Lung (tissue), 11 donors: ENCODE measurements at regions not wholly inside any gene's neighbourhood (a gene's known extent, or its start where the extent isn't known, plus 50 kb on each side); places are given as distances from the start of the nearest gene placed in this dataset.
"Not testable (repeated sequence)": the region's sequence is repeated elsewhere in the genome, so short reads cannot be mapped to it uniquely, and the experiment has no call there.

ENCODE experiments used
- ATAC-seq: fragments of 200-7000 bp; cut with Tn5 transposase; one replicate; pipeline ENCODE4 v1.9.1; 2020; ENCODE audit warnings: moderate number of reproducible peaks; ENCODE audit not compliant: insufficient read depth, low FRiP score
- DNase-seq, 3 donors: peaks; one replicate each; pipeline ENCODE4 v3.0.0-alpha.2; 2013 to 2017
- H3K27ac ChIP-seq, 2 donors: one replicate each; pipeline ENCODE4 v1.5.1; 2013; ENCODE audit warnings: mild to moderate bottlenecking in 2 of 2, moderate library complexity in 2 of 2, control low read depth in 1 of 2, inconsistent platforms in 1 of 2, low read depth in 1 of 2, low read length in 1 of 2
- H3K27me3 ChIP-seq, 3 donors: one replicate each; pipeline ENCODE4 v1.5.1; 2013; ENCODE audit warnings: low read length in 2 of 3; ENCODE audit not compliant: control insufficient read depth in 3 of 3, insufficient read depth in 3 of 3
- H3K36me3 ChIP-seq, 4 donors: one replicate each; pipeline ENCODE4 v1.5.1; 2013; ENCODE audit warnings: low read length in 4 of 4, mild to moderate bottlenecking in 1 of 4, moderate library complexity in 1 of 4; ENCODE audit not compliant: control insufficient read depth in 4 of 4, insufficient read depth in 4 of 4
- H3K4me1 ChIP-seq, 5 donors: one replicate each; pipeline ENCODE4 v1.5.1; 2013; ENCODE audit warnings: low read length in 5 of 5, mild to moderate bottlenecking in 2 of 5, moderate library complexity in 1 of 5; ENCODE audit not compliant: control insufficient read depth in 5 of 5, insufficient read depth in 5 of 5
- H3K4me3 ChIP-seq: one replicate; pipeline ENCODE4 v1.5.1; 2013; ENCODE audit warnings: mild to moderate bottlenecking, control low read depth, moderate library complexity
- H3K9ac ChIP-seq, 2 donors: one replicate each; pipeline ENCODE4 v1.5.1; 2013; ENCODE audit warnings: low read length in 2 of 2, control low read depth in 1 of 2; ENCODE audit not compliant: insufficient read depth in 1 of 2
- H3K9me3 ChIP-seq, 4 donors: one replicate each; pipeline ENCODE4 v1.5.1; 2013; ENCODE audit warnings: low read length in 3 of 4, mild to moderate bottlenecking in 1 of 4, moderate library complexity in 1 of 4; ENCODE audit not compliant: control insufficient read depth in 4 of 4, insufficient read depth in 3 of 4
- WGBS, 2 donors: extraction: QIAGEN DNeasy Blood & Tissue Kit; methylation state at CpG; one replicate each; pipeline ENCODE4 v1.1.7; 2013; 5-methylcytosine and 5-hydroxymethylcytosine counted together
- TF ChIP-seq, protein P1 (sequence below): IDR thresholded peaks from 2 replicates; pipeline ENCODE4 v1.5.1; 2012; ENCODE audit warnings: mild to moderate bottlenecking; ENCODE audit errors: control extremely low read depth, extremely low read depth
- donor health status: control.
- donor health status: control.
- donor health status: Bipolar disorder and iron deficiency.
- donor health status: healthy.
- donor health status: DM: yes; HTN: yes; CAD: no.

DNA sequence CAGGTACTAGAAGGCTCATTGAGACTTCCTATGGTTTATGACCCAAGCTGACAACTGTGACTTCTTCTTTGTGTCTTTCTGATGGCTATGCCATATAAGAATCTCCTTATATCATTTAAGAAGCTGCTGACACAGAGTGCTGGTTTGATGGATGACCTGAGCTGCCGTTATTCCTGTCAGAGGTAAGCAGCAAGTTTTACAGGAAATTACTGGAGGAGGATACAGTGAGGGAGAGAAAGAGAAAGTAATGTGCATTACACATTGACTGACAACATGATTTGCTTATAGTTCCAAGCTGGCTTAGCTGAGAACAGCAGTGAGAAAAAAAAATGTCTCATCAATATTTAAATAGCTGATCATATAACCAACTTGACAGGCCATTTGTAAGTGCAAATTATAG is 981.4 kb downstream of the FSCB start:
- WGBS, 2 donors: 8 to 27% methylated on average over 1 of the region's 1 CpG
- TF ChIP-seq, protein P1, sequence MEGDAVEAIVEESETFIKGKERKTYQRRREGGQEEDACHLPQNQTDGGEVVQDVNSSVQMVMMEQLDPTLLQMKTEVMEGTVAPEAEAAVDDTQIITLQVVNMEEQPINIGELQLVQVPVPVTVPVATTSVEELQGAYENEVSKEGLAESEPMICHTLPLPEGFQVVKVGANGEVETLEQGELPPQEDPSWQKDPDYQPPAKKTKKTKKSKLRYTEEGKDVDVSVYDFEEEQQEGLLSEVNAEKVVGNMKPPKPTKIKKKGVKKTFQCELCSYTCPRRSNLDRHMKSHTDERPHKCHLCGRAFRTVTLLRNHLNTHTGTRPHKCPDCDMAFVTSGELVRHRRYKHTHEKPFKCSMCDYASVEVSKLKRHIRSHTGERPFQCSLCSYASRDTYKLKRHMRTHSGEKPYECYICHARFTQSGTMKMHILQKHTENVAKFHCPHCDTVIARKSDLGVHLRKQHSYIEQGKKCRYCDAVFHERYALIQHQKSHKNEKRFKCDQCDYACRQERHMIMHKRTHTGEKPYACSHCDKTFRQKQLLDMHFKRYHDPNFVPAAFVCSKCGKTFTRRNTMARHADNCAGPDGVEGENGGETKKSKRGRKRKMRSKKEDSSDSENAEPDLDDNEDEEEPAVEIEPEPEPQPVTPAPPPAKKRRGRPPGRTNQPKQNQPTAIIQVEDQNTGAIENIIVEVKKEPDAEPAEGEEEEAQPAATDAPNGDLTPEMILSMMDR: no peak

DNA sequence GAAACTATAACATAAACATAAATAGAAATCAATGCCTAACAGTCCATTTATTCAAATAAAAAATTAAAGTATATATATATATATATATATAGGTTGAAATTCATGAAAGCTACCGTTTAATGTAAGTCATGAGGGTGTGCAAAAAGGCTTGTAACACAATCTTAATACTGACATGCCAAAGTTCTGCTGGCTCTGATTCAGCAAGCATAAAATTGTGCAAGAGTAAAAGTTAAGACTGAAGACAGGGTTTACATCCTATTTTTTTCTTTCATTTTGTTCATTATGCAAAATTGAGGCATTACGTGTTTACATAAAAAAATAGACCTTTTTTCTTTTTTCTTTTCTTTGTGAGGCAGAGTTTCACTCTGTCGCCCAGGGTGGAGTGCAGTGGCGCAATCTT is 984.2 kb downstream of the FSCB start:
- Histone ChIP-seq H3K9me3 (no peaks in the 10 kb centered on the region), H3K4me3 (no peak overlapping the region), H3K9ac (no peak overlapping the region), H3K27ac (no peak overlapping the region), H3K4me1 (peaks cover 0 to 20% (median 0%) of the 10 kb centered on the region in 5 donors), H3K36me3 (no peaks in the 10 kb centered on the region), H3K27me3 (no peaks in the 10 kb centered on the region)
- ATAC-seq (no peak), DNase-seq (peak; percentile 71 to 95 (median 90))
- TF ChIP-seq, protein P1: no peak
- WGBS, 2 donors: 76 to 77% methylated on average over 4 of the region's 4 CpGs

More for the DNA sequence above, 981.4 kb downstream of the FSCB start:
- H3K27ac ChIP-seq: no peak overlapping the region
- H3K27me3 ChIP-seq: no peaks in the 10 kb centered on the region
- H3K9me3 ChIP-seq: no peaks in the 10 kb centered on the region
- no peak overlapping the region for H3K4me3 ChIP-seq
- H3K9ac ChIP-seq: no peak overlapping the region
- no peaks in the 10 kb centered on the region for H3K36me3 ChIP-seq
- ATAC-seq (no peak), DNase-seq (no peak)
- H3K4me1 ChIP-seq: peaks cover 0 to 20% (median 0%) of the 10 kb centered on the region in 5 donors

DNA sequence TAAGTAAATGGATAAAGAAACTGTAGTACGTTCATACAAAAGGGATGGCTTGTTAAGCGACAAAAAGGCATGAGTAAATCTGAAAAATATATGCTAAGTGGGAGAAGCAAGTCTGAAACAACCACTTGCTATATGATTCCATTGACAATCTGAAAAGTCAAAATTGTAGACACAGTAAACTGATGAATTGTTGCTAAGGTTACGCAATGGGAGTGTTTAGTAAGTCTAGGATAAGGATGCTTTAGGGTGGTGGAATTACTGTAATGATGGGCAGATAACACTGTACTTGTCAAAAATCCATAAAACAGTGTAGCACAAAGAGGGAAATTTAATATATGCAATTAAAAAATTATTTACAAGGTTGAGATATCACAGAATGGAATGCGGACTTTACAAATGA is 984.9 kb downstream of the FSCB start:
- ATAC-seq (no peak), DNase-seq (peak in 2 of 3 donors; percentile 26 to 30)
- WGBS, 2 donors: 91 to 94% methylated on average over 4 of the region's 4 CpGs
- Histone ChIP-seq H3K27me3 (no peaks in the 10 kb centered on the region), H3K4me3 (no peak overlapping the region), H3K36me3 (no peaks in the 10 kb centered on the region), H3K4me1 (peaks cover 0 to 16% (median 0%) of the 10 kb centered on the region in 5 donors), H3K9ac (no peak overlapping the region), H3K27ac (no peak overlapping the region), H3K9me3 (no peaks in the 10 kb centered on the region)
- TF ChIP-seq, protein P1: no peak

DNA sequence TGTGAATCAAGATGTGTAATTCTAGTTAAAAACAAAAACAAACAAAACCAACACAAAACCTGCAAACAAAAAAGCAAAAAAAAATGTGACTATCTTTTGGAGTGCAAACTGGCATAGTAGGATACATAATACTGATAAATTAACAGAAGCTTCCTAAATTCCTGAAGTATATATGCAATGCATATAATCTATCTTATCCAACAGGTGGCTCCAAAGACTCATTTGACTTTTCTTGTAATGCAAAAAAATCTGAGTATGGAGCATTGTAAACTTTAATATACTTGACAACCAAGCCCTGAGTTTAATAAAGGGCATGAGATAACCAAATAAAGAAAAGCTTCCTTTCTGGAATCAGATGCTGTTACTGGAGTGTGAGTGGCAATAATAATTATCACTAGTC is 1003.6 kb downstream of the FSCB start:
- no peak for ATAC-seq
- Histone ChIP-seq H3K27me3 (no peaks in the 10 kb centered on the region), H3K36me3 (no peaks in the 10 kb centered on the region), H3K9ac (no peak overlapping the region), H3K4me3 (no peak overlapping the region), H3K9me3 (no peaks in the 10 kb centered on the region), H3K27ac (no peak overlapping the region), H3K4me1 (no peaks in the 10 kb centered on the region)
- DNase-seq: peak in 2 of 3 donors; percentile 26 to 46
- TF ChIP-seq, protein P1: no peak

DNA sequence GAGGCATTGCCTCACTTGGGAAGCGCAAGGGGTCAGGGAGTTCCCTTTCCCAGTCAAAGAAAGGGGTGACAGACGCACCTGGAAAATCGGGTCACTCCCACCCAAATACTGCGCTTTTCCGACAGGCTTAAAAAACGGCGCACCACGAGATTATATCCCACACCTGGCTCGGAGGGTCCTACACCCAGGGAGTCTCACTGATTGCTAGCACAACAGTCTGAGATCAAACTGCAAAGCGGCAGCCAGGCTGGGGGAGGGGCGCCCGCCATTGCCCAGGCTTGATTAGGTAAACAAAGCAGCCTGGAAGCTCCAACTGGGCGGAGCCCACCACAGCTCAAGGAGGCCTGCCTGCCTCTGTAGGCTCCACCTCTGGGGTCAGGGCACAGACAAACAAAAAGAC is 1014.7 kb downstream of the FSCB start:
- 93 to 95% methylated on average over 10 to 12 of the region's 13 CpGs for WGBS, 2 donors
- H3K9ac ChIP-seq, H3K4me3 ChIP-seq, DNase-seq, H3K9me3 ChIP-seq, H3K4me1 ChIP-seq, H3K36me3 ChIP-seq, H3K27ac ChIP-seq, H3K27me3 ChIP-seq, ATAC-seq: not testable (repeated sequence)
